NB4 (cell line): ENCODE measurements at regions not wholly inside any gene's neighbourhood (a gene's known extent, or its start where the extent isn't known, plus 50 kb on each side); places are given as distances from the start of the nearest gene placed in this dataset.

ENCODE experiments used
- DNase-seq: peaks from one replicate; pipeline ENCODE4 v3.0.0; 2010; ENCODE audit warnings: low read depth
- H3K4me3 ChIP-seq: one replicate; pipeline ENCODE4 v1.5.1; 2011; ENCODE audit warnings: mild to moderate bottlenecking, low read depth, low read length, moderate library complexity
- CTCF ChIP-seq: IDR thresholded peaks from one replicate; pipeline ENCODE4 v1.5.1; 2012; ENCODE audit warnings: low read depth, low read length
- MYC ChIP-seq: IDR thresholded peaks from 2 replicates; pipeline ENCODE4 v1.6.1; 2011; ENCODE audit warnings: low read depth, low read length
- POLR2A ChIP-seq: IDR thresholded peaks from 2 replicates; pipeline ENCODE4 v1.6.1; 2011; ENCODE audit warnings: mild to moderate bottlenecking; ENCODE audit not compliant: insufficient read length; ENCODE audit errors: extremely low read depth
- TF ChIP-seq, protein P1 (sequence below): IDR thresholded peaks from 2 replicates; pipeline ENCODE4 v1.6.1; 2011; ENCODE audit warnings: low read depth, low read length

DNA sequence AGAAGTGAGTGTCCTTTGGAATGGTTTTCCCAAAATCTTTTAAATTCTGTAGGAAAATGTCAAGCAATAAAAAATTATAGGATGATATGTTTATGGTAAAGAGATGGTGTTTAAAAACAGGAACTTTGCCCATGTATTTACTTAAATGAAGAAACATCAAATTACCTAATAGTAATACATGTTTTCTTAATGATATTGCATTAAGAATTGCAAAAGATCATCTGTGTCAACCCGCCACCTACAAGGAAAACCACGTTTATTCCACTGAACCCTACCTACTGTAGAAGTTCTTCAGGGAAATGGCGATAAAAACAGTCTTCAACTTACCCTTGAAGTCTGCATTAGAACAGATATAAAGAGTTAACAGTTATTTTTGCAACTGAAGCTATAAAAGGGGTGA, 67.2 kb upstream of the NDP start:
- TF ChIP-seq POLR2A: no peak
- TF ChIP-seq CTCF: no peak
- TF ChIP-seq, protein P1, sequence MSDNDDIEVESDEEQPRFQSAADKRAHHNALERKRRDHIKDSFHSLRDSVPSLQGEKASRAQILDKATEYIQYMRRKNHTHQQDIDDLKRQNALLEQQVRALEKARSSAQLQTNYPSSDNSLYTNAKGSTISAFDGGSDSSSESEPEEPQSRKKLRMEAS: no peak
- no peak for TF ChIP-seq MYC
- H3K4me3 ChIP-seq: no peak overlapping the region
- no peak for DNase-seq

- H3K4me3 ChIP-seq: no peak overlapping the region
- DNase-seq: no peak
- TF ChIP-seq CTCF (no peak), POLR2A (no peak), MYC (no peak)
- TF ChIP-seq, protein P1: no peak
Observed at GRCh38 chrX:44039556-44039955, 66.4 kb upstream of the NDP start.

DNA sequence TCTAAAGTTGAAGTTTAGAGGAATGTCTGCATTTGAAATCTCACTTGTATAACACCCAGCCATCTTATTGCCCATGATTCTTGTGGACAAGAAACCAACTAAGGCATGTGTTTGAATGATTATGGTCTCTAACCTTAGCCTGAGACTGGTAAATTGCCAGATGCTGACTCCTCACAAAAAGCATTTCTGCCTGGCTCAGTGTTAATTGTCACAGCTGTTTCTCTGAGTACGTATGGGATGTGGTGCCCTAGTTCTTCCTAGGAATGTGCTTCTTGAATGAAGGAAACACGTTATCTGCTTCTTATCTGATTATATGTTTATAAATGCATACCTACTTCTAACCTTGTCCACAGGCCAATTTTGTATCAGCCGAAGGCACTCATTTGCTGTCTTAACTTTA, 63.1 kb upstream of the NDP start:
- TF ChIP-seq CTCF: no peak
- TF ChIP-seq POLR2A: no peak
- TF ChIP-seq MYC: no peak
- TF ChIP-seq, protein P1: no peak
- no peak overlapping the region for H3K4me3 ChIP-seq
- DNase-seq: no peak

DNA sequence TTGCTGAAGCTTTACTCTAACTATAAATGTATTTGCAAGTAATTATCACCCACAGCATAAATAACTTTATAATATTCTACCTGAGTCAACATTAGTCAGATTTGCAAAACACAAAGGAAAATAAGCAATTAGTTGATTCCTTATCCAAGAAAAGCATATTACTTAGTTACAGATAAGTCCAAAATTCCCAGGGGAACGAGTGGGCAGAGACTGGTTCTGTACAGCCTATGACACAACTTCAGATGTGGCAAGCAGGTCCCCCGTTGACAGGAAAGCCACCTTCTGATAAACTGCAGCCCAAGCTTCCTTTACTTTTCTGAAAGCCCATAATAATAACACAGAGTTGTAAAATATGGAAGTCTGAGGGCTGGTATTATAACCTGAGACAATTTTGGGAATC, 62.4 kb upstream of the NDP start:
- TF ChIP-seq CTCF (no peak), POLR2A (no peak), MYC (no peak)
- TF ChIP-seq, protein P1: no peak
- DNase-seq: peak; percentile 87
- H3K4me3 ChIP-seq: no peak overlapping the region

- no peak overlapping the region for H3K4me3 ChIP-seq
- no peak for TF ChIP-seq MYC
- TF ChIP-seq CTCF: no peak
- TF ChIP-seq, protein P1: no peak
- no peak for TF ChIP-seq POLR2A
- peak; percentile 42 for DNase-seq
Observed at GRCh38 chrX:44032479-44032878, 59.3 kb upstream of the NDP start.

- TF ChIP-seq MYC (no peak), POLR2A (no peak), CTCF (no peak)
- TF ChIP-seq, protein P1: no peak
- no peak overlapping the region for H3K4me3 ChIP-seq
- DNase-seq: no peak
Observed at GRCh38 chrX:44025555-44025954, 52.4 kb upstream of the NDP start.
